ENCODE measurements at regions not wholly inside any gene's neighbourhood (a gene's known extent, or its start where the extent isn't known, plus 50 kb on each side); places are given as distances from the start of the nearest gene placed in this dataset.
"Not testable (repeated sequence)": the region's sequence is repeated elsewhere in the genome, so short reads cannot be mapped to it uniquely, and the experiment has no call there.

- Histone ChIP-seq H3K4me1 (peaks cover 21% of the 10 kb centered on the region), H3K4me3 (no peak overlapping the region), H3K27me3 (no peaks in the 10 kb centered on the region), H3K27ac (peak overlapping the region; percentile 32), H3K36me3 (no peaks in the 10 kb centered on the region), H3K9me3 (no peaks in the 10 kb centered on the region)
- intact Hi-C loops (cut with DNase I) = no loop called here
- no peak for TF ChIP-seq CTCF (IDR thresholded peaks at IDR 0.05)
- peak in 1 of 2 donors; percentile 31 for TF ChIP-seq POLR2AphosphoS5 (IDR thresholded peaks at IDR 0.05; ENCODE audit: insufficient read depth in 1 of 2, low read depth in 1 of 2)
- no peak for DNase-seq (ENCODE audit: extremely low spot score in 2 of 2)
Measured at GRCh38 chr6:121886223-121886830, 450.9 kb downstream of the GJA1 start.

- intact Hi-C loops (cut with DNase I) = no loop called here
- Histone ChIP-seq H3K27ac (no peak overlapping the region), H3K36me3 (no peaks in the 10 kb centered on the region), H3K27me3 (no peaks in the 10 kb centered on the region), H3K4me1 (peaks cover 11% of the 10 kb centered on the region), H3K9me3 (no peaks in the 10 kb centered on the region), H3K4me3 (no peak overlapping the region)
- DNase-seq (ENCODE audit: extremely low spot score in 2 of 2) = no peak
- TF ChIP-seq POLR2A (IDR thresholded peaks at IDR 0.05) (no peak), POLR2AphosphoS5 (IDR thresholded peaks at IDR 0.05; ENCODE audit: insufficient read depth in 1 of 2, low read depth in 1 of 2) (no peak), CTCF (IDR thresholded peaks at IDR 0.05) (no peak)
Measured at GRCh38 chr6:121887724-121888123, 452.3 kb downstream of the GJA1 start.

GRCh38 chr6:121890307-121890910 lies 455.0 kb downstream of the GJA1 start:
- Histone ChIP-seq H3K9me3 (no peaks in the 10 kb centered on the region), H3K4me1 (no peaks in the 10 kb centered on the region), H3K27ac (no peak overlapping the region), H3K4me3 (no peak overlapping the region), H3K27me3 (no peaks in the 10 kb centered on the region), H3K36me3 (no peaks in the 10 kb centered on the region)
- intact Hi-C loops (cut with DNase I) = no loop called here
- no peak for DNase-seq (ENCODE audit: extremely low spot score in 2 of 2)
- TF ChIP-seq POLR2AphosphoS5 (IDR thresholded peaks at IDR 0.05; ENCODE audit: insufficient read depth in 1 of 2, low read depth in 1 of 2) (no peak), POLR2A (IDR thresholded peaks at IDR 0.05) (no peak), CTCF (IDR thresholded peaks at IDR 0.05) (no peak)

- intact Hi-C loops (cut with DNase I) = not testable (repeated sequence)
Measured at GRCh38 chr6:121895731-121896130, 460.3 kb downstream of the GJA1 start.

GRCh38 chr6:121896363-121896762 lies 460.9 kb downstream of the GJA1 start:
- intact Hi-C loops (cut with DNase I) = no loop called here
- no peaks in the 10 kb centered on the region for H3K36me3 ChIP-seq
- H3K9me3 ChIP-seq = no peaks in the 10 kb centered on the region
- H3K4me1 ChIP-seq = no peaks in the 10 kb centered on the region
- H3K4me3 ChIP-seq = no peak overlapping the region
- no peak for TF ChIP-seq POLR2A (IDR thresholded peaks at IDR 0.05)
- no peak for TF ChIP-seq POLR2AphosphoS5 (IDR thresholded peaks at IDR 0.05; ENCODE audit: insufficient read depth in 1 of 2, low read depth in 1 of 2)
- no peak for TF ChIP-seq CTCF (IDR thresholded peaks at IDR 0.05)
- no peak for DNase-seq (ENCODE audit: extremely low spot score in 2 of 2)
- H3K27ac ChIP-seq = no peak overlapping the region
- H3K27me3 ChIP-seq = no peaks in the 10 kb centered on the region

More at GRCh38 chr6:121895731-121896130, 460.3 kb downstream of the GJA1 start:
- H3K4me1 ChIP-seq; H3K36me3 ChIP-seq; H3K27me3 ChIP-seq; DNase-seq (ENCODE audit: extremely low spot score in 2 of 2); H3K9me3 ChIP-seq; H3K4me3 ChIP-seq; H3K27ac ChIP-seq: not testable (repeated sequence)

All from vagina (tissue), 2 donors.